Mammary epithelial cell (primary cell): ENCODE measurements at regions not wholly inside any gene's neighbourhood (a gene's known extent, or its start where the extent isn't known, plus 50 kb on each side); places are given as distances from the start of the nearest gene placed in this dataset.

Source experiments
- CTCF ChIP-seq, 2 donors: IDR thresholded peaks in 1 of 2; conservative IDR thresholded peaks in 1 of 2; 2 replicates each; pipeline ENCODE4 v1.5.1; 2011 to 2012; ENCODE audit warnings: inconsistent platforms in 2 of 2, low read length in 2 of 2, mild to moderate bottlenecking in 2 of 2, control low read depth in 1 of 2, low read depth in 1 of 2; ENCODE audit not compliant: insufficient read depth in 1 of 2; ENCODE audit errors: extremely low read depth in 1 of 2
- EZH2 ChIP-seq: IDR thresholded peaks from 2 replicates; pipeline ENCODE4 v1.6.1; 2012; ENCODE audit warnings: low read length, inconsistent platforms, borderline replicate concordance

GRCh38 chr4:14347526-14347925 is 654.8 kb upstream of the CPEB2 start:
- TF ChIP-seq CTCF (conservative IDR thresholded peaks at IDR 0.05 in 1 of 2, IDR thresholded peaks at IDR 0.05 in 1 of 2; ENCODE audit: extremely low read depth in 1 of 2, insufficient read depth in 1 of 2, low read depth in 1 of 2, low read length in 2 of 2) (no peak), EZH2 (no peak)
